ENCODE measurements at regions not wholly inside any gene's neighbourhood (a gene's known extent, or its start where the extent isn't known, plus 50 kb on each side); places are given as distances from the start of the nearest gene placed in this dataset.
"Not testable (repeated sequence)": the region's sequence is repeated elsewhere in the genome, so short reads cannot be mapped to it uniquely, and the experiment has no call there.

DNA sequence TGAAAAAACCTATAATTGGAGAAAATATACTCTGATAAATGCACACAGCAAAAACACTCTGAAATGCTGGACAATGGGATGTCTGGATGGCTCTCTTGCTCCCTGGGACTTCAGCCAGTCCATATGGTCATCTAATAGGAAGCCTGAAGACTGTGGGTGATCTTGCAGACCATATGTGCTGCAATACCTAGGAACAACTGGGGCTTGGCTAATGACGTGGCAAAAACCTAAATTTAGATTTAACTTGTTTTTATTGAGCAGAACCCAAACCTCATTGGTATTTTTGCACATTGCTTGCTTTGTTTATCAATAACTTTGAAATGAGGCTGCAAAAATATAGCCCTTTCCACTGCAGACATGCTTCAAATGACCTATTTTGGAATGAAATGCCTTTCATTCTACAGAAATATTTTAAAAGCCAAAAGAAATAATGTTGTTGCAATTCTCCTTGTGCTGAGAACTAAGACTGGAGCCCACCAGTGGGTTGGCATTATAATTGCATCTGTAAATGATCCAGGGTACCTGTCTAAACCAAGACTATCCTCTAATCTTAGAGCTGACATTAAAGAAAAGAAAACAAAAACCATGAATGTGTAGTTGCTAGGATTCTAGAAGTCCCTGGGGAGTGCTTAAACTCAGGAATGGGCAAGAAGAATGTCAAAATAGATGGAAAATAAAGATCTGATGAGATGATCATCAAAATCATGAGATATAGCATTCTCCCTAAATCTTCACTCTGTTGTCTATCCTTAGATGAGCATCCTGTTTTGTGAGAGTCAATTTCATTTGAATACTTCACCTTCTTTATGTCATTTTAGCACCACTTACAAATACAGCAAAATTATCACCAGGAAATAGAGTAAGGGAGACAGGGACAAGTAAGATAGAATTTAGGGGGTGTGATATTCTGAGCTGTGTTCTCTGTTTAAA, 152.1 kb upstream of the RIMS1 start:
- intact Hi-C loops (cut with micrococcal nuclease), result no loop called here
- no peak overlapping the region for H3K27ac Mint-ChIP-seq
- DNase-seq, result no peak
- no peaks in the 10 kb centered on the region for H3K36me3 Mint-ChIP-seq (ENCODE audit: low read depth)
- H3K4me1 Mint-ChIP-seq (ENCODE audit: low read depth), result no peaks in the 10 kb centered on the region
- CTCF ChIA-PET, result interaction anchor here (0.6 kb wide), 1 partner anchor 1585 kb away, joined by 7 read pairs; no protein-coding TSS in a partner anchor
- no peak overlapping the region for H3K4me3 Mint-ChIP-seq
- no peaks in the 10 kb centered on the region for H3K27me3 Mint-ChIP-seq (ENCODE audit: low read depth)
- no peaks in the 10 kb centered on the region for H3K9me3 Mint-ChIP-seq

DNA sequence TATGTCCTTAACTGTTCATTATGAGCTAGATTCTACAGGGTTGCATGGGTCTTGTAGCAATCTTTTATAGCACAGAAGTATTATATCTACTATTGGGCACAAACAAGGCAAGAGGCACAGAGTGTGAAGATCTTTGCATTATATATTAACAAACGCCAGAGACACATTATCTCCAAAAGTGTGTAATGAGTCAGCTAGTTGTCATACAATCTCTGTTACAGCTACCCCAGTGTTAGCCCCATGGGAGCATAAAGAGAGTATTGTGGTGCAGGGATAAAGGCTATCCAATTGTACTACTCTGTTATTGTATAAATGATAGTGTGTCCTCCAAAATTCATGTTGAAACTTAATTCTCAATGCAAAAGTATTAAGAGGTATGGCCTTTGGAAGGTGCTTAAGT, 148.4 kb upstream of the RIMS1 start:
- Mint-ChIP-seq H3K36me3 (ENCODE audit: low read depth) (no peaks in the 10 kb centered on the region), H3K4me1 (ENCODE audit: low read depth) (no peaks in the 10 kb centered on the region), H3K27ac (no peak overlapping the region), H3K9me3 (no peaks in the 10 kb centered on the region), H3K4me3 (no peak overlapping the region), H3K27me3 (ENCODE audit: low read depth) (no peaks in the 10 kb centered on the region)
- intact Hi-C loops (cut with micrococcal nuclease), result no loop called here
- DNase-seq, result no peak
- CTCF ChIA-PET, result no interaction called here

DNA sequence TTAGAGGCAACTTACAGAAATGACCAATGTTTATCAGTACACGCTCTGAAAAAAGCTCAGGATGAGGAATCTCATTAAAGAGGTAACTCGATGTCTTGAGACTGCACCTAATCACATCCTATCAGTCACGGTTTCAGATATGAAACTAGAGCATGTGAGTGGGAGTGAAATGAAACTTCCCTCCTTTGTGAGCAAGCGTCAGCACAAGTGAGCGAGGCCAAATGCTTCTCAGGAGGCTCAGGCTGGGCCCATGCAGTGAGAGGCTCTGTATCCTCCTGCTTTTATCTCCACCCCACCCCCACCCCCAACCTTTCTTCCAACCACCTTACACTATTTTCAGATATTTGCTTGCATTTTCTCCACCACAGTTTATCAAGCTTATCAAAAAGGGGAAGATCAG, 140.8 kb upstream of the RIMS1 start:
- H3K27me3 Mint-ChIP-seq (ENCODE audit: low read depth), result no peaks in the 10 kb centered on the region
- intact Hi-C loops (cut with micrococcal nuclease), result no loop called here

DNA sequence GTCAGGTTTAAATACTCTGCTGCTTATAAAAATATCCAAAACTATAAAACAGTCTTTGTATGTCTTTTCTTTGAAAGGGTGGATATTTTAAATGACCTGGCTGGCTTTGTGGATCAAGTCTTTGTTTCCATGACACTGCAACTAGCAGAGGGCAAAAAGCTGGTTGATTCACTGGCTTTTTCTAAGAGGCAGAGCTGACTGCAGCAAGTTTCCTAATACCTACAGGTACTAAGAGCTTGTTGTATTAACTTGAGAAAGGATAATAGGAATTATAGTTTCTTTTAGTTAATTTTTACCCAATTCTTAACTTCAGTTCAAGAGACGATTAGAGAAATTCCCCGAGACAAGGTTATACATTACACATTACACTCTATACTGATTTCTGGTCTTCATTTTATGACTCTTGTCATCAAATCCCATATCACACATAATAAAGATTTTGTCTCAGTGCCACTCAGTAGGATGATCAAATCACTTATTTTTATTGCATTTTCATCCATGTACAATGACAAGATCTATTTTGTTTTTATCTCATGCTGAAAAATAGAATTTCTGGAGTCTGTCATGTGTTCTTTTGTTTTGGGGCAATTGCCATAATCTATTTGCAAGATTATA, 120.1 kb upstream of the RIMS1 start:
- H3K9me3 Mint-ChIP-seq, result no peaks in the 10 kb centered on the region
- intact Hi-C loops (cut with micrococcal nuclease), result no loop called here
- no peaks in the 10 kb centered on the region for H3K4me1 Mint-ChIP-seq (ENCODE audit: low read depth)

More for the DNA sequence above, 140.8 kb upstream of the RIMS1 start:
- Mint-ChIP-seq H3K4me3 (no peak overlapping the region), H3K27ac (no peak overlapping the region), H3K36me3 (ENCODE audit: low read depth) (no peaks in the 10 kb centered on the region), H3K9me3 (no peaks in the 10 kb centered on the region), H3K4me1 (ENCODE audit: low read depth) (no peaks in the 10 kb centered on the region)
- CTCF ChIA-PET, result no interaction called here
- no peak for DNase-seq

DNA sequence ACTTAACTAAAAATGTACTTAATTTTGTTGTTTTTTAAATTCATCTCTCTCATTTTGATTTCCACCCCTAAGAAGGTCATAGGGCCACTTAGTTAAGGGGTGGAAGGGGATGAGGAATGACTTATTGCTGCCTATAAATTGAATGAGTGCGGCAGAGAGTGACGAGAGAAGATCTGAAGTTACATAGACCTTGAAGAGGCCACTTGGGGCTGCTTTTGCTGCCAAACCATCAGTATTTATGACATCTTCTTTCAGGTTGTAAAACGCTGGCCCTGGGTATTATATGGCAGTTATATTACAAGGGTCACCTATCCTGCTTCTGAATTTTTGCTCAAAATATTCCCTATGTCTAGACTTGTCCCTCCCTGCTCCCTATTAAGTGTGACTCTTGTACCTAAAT, 119.6 kb upstream of the RIMS1 start:
- H3K36me3 Mint-ChIP-seq (ENCODE audit: low read depth), result no peaks in the 10 kb centered on the region
- DNase-seq, result no peak
- H3K4me3 Mint-ChIP-seq, result no peak overlapping the region
- intact Hi-C loops (cut with micrococcal nuclease), result no loop called here
- no peaks in the 10 kb centered on the region for H3K4me1 Mint-ChIP-seq (ENCODE audit: low read depth)
- no peaks in the 10 kb centered on the region for H3K9me3 Mint-ChIP-seq
- CTCF ChIA-PET, result no interaction called here
- H3K27me3 Mint-ChIP-seq (ENCODE audit: low read depth), result no peaks in the 10 kb centered on the region
- H3K27ac Mint-ChIP-seq, result no peak overlapping the region

More for the DNA sequence above, 120.1 kb upstream of the RIMS1 start:
- CTCF ChIA-PET, result no interaction called here
- Mint-ChIP-seq H3K4me3 (no peak overlapping the region), H3K36me3 (ENCODE audit: low read depth) (no peaks in the 10 kb centered on the region), H3K27me3 (ENCODE audit: low read depth) (no peaks in the 10 kb centered on the region), H3K27ac (no peak overlapping the region)
- DNase-seq, result no peak

DNA sequence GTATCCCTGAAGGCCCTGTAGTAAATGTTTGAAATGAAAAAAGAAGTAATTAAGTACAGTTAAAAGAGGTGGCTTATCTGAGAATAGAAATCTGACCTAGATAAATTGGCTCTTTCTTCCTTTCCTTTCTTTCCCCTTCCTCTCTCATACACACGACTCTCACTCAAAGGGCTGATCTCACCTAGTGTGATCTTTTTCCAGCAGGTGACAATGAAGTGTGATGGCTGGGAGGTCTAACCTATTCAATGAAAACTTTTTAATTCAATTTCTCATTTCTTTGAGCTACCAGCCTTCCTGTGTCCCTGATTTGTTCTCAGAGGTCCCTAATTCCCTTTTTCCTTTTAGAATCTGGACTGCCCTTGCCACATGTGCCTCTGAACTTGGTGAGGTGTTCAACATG, 118.0 kb upstream of the RIMS1 start:
- Mint-ChIP-seq H3K36me3 (ENCODE audit: low read depth) (no peaks in the 10 kb centered on the region), H3K4me3 (no peak overlapping the region), H3K27ac (no peak overlapping the region), H3K9me3 (no peaks in the 10 kb centered on the region), H3K4me1 (ENCODE audit: low read depth) (no peaks in the 10 kb centered on the region), H3K27me3 (ENCODE audit: low read depth) (no peaks in the 10 kb centered on the region)
- DNase-seq, result no peak
- intact Hi-C loops (cut with micrococcal nuclease), result no loop called here
- CTCF ChIA-PET, result no interaction called here

DNA sequence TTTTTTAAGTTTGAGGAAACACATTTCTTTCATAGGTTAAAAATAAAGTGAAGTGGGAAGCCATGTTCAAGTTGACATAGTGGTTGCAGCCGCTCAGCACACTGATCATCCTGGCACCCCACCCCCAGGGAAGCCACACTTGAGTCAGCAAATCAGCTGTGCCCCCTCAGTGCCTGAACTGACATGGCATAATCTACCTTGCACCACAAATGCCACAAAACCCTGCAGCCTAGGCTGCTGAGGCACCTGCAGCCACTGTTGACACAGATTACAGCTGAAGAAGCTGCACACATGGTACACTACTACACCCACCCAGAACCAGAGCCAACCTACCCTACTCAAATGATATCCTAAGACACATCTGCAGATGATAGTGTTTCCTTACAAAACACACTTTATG, 77.5 kb upstream of the RIMS1 start:
- H3K27me3 Mint-ChIP-seq (ENCODE audit: low read depth), result no peaks in the 10 kb centered on the region
- no peak overlapping the region for H3K27ac Mint-ChIP-seq
- peaks cover 14% of the 10 kb centered on the region for H3K9me3 Mint-ChIP-seq
- no peaks in the 10 kb centered on the region for H3K36me3 Mint-ChIP-seq (ENCODE audit: low read depth)
- CTCF ChIA-PET, result no interaction called here
- DNase-seq, result no peak
- no peak overlapping the region for H3K4me3 Mint-ChIP-seq
- intact Hi-C loops (cut with micrococcal nuclease), result no loop called here
- no peaks in the 10 kb centered on the region for H3K4me1 Mint-ChIP-seq (ENCODE audit: low read depth)

DNA sequence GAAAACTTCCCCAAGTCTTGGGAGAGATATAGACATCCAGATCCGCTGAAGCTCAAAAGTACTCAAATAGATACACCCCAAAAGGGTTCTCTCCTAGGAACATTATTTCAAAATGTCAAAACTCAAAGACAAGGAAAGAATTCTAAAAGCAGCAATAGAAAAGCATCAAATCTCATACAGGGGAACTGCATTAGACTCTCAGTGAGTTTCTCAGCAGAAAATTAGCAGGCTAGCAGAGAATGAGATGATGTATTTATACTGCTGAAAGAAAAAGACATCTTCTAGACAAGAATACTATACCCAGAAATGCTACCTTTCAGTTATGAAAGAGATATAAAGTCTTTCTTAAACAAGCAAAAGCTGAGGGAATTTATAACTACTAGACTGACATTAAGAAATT, 75.5 kb upstream of the RIMS1 start:
- no peaks in the 10 kb centered on the region for H3K4me1 Mint-ChIP-seq (ENCODE audit: low read depth)
- H3K27ac Mint-ChIP-seq, result no peak overlapping the region
- DNase-seq, result no peak
- CTCF ChIA-PET, result no interaction called here
- no peak overlapping the region for H3K4me3 Mint-ChIP-seq
- intact Hi-C loops (cut with micrococcal nuclease), result no loop called here
- no peaks in the 10 kb centered on the region for H3K36me3 Mint-ChIP-seq (ENCODE audit: low read depth)
- H3K9me3 Mint-ChIP-seq, result peaks cover 16% of the 10 kb centered on the region
- H3K27me3 Mint-ChIP-seq (ENCODE audit: low read depth), result no peaks in the 10 kb centered on the region

DNA sequence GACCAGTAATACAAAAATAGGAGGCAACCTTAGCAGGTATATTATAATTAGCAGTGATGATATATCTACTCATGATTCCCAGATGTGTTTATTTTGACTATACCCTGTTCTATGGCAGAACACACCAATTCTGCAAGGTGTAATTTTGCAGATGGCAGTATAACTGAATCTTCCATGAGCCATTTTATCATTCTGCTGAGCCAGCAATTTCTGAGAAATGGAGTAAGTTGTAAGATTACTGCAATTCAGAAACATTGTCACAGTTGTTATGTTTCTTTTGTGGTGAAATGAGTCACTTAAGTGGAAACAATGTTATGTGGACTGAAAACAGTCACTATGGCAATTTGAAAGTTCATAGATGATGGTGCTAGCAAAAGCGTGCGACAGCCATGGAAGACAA, 63.7 kb upstream of the RIMS1 start:
- intact Hi-C loops (cut with micrococcal nuclease), result no loop called here

DNA sequence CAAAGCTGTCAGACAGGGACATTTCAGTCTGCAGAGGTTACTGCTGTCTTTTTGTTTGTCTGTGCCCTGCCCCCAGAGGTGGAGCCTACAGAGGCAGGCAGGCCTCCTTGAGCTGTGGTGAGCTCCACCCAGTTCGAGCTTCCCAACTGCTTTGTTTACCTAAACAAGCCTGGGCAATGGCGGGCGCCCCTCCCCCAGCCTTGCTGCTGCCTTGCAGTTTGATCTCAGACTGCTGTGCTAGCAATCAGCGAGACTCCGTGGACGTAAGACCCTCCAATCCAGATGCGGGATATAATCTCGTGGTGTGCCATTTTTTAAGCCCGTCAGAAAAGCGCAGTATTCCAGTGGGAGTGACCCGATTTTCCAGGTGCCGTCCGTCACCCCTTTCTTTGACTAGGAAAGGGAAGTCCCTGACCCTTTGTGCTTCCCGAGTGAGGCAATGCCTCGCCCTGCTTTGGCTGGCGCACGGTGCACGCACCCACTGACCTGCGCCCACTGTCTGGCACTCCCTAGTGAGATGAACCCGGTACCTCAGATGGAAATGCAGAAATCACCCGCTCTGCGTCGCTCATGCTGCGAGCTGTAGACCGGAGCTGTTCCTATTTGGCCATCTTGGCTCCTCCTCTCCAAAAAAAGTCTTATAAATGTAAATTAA, 54.1 kb upstream of the RIMS1 start:
- H3K4me3 Mint-ChIP-seq; H3K4me1 Mint-ChIP-seq (ENCODE audit: low read depth); DNase-seq; H3K36me3 Mint-ChIP-seq (ENCODE audit: low read depth); CTCF ChIA-PET; intact Hi-C loops (cut with micrococcal nuclease); H3K9me3 Mint-ChIP-seq; H3K27ac Mint-ChIP-seq; H3K27me3 Mint-ChIP-seq (ENCODE audit: low read depth): not testable (repeated sequence)

More for the DNA sequence above, 63.7 kb upstream of the RIMS1 start:
- H3K4me3 Mint-ChIP-seq, result no peak overlapping the region
- CTCF ChIA-PET, result no interaction called here
- H3K9me3 Mint-ChIP-seq, result peaks cover 2% of the 10 kb centered on the region
- DNase-seq, result no peak
- H3K36me3 Mint-ChIP-seq (ENCODE audit: low read depth), result no peaks in the 10 kb centered on the region
- H3K4me1 Mint-ChIP-seq (ENCODE audit: low read depth), result no peaks in the 10 kb centered on the region
- H3K27me3 Mint-ChIP-seq (ENCODE audit: low read depth), result no peaks in the 10 kb centered on the region
- H3K27ac Mint-ChIP-seq, result no peak overlapping the region

Data from activated naive CD4-positive, alpha-beta T cell treated with anti-CD3 and anti-CD28 coated beads for 36 hours (primary cell).